ENCODE measurements at regions not wholly inside any gene's neighbourhood (a gene's known extent, or its start where the extent isn't known, plus 50 kb on each side); places are given as distances from the start of the nearest gene placed in this dataset.

- no peaks in the 10 kb centered on the region for H3K9me3 ChIP-seq
- WGBS = 95% methylated on average over 2 of the region's 2 CpGs
- no peak for TF ChIP-seq POLR2A (IDR thresholded peaks at IDR 0.05)
- H3K4me1 ChIP-seq (replicated peaks) = no peaks in the 10 kb centered on the region
- intact Hi-C loops (cut with DNase I) = no loop called here
- no peak for DNase-seq (ENCODE audit: low spot score)
- no peaks in the 10 kb centered on the region for H3K36me3 ChIP-seq
- no peak overlapping the region for H3K4me3 ChIP-seq
- H3K27me3 ChIP-seq (replicated peaks; ENCODE audit: insufficient read depth) = no peaks in the 10 kb centered on the region
- no peak overlapping the region for H3K27ac ChIP-seq
Measured at GRCh38 chr6:76217606-76218005, 145.1 kb upstream of the IMPG1 start.

GRCh38 chr6:76214546-76214945 lies 142.1 kb upstream of the IMPG1 start:
- no peak for DNase-seq (ENCODE audit: low spot score)
- TF ChIP-seq POLR2A (IDR thresholded peaks at IDR 0.05) = no peak
- TF ChIP-seq CTCF (IDR thresholded peaks at IDR 0.05) = no peak
- no peak for TF ChIP-seq POLR2AphosphoS5 (IDR thresholded peaks at IDR 0.05)
- no peaks in the 10 kb centered on the region for H3K4me1 ChIP-seq (replicated peaks)
- H3K27me3 ChIP-seq (replicated peaks; ENCODE audit: insufficient read depth) = no peaks in the 10 kb centered on the region
- H3K4me3 ChIP-seq = no peak overlapping the region
- intact Hi-C loops (cut with DNase I) = no loop called here
- no peaks in the 10 kb centered on the region for H3K36me3 ChIP-seq
- WGBS = 64% methylated on average over 4 of the region's 4 CpGs
- H3K9me3 ChIP-seq = no peaks in the 10 kb centered on the region
- H3K27ac ChIP-seq = no peak overlapping the region

- H3K27me3 ChIP-seq (replicated peaks; ENCODE audit: insufficient read depth) = no peaks in the 10 kb centered on the region
- TF ChIP-seq CTCF (IDR thresholded peaks at IDR 0.05) = no peak
- TF ChIP-seq POLR2A (IDR thresholded peaks at IDR 0.05) = no peak
- 65% methylated on average over 1 of the region's 1 CpG for WGBS
Measured at GRCh38 chr6:76174722-76175121, 102.3 kb upstream of the IMPG1 start.

GRCh38 chr6:76166874-76167273 lies 94.4 kb upstream of the IMPG1 start:
- Histone ChIP-seq H3K27me3 (replicated peaks; ENCODE audit: insufficient read depth) (no peaks in the 10 kb centered on the region), H3K9me3 (no peaks in the 10 kb centered on the region), H3K27ac (no peak overlapping the region), H3K36me3 (no peaks in the 10 kb centered on the region), H3K4me3 (no peak overlapping the region), H3K4me1 (replicated peaks) (no peaks in the 10 kb centered on the region)
- intact Hi-C loops (cut with DNase I) = no loop called here
- 91% methylated on average over 1 of the region's 1 CpG for WGBS
- DNase-seq (ENCODE audit: low spot score) = no peak
- no peak for TF ChIP-seq POLR2A (IDR thresholded peaks at IDR 0.05)
- no peak for TF ChIP-seq POLR2AphosphoS5 (IDR thresholded peaks at IDR 0.05)
- TF ChIP-seq CTCF (IDR thresholded peaks at IDR 0.05) = no peak

More at GRCh38 chr6:76174722-76175121, 102.3 kb upstream of the IMPG1 start:
- no peak for DNase-seq (ENCODE audit: low spot score)
- H3K4me3 ChIP-seq = no peak overlapping the region
- H3K27ac ChIP-seq = no peak overlapping the region
- H3K36me3 ChIP-seq = no peaks in the 10 kb centered on the region
- no peaks in the 10 kb centered on the region for H3K9me3 ChIP-seq
- H3K4me1 ChIP-seq (replicated peaks) = no peaks in the 10 kb centered on the region
- intact Hi-C loops (cut with DNase I) = no loop called here

- Histone ChIP-seq H3K4me1 (replicated peaks) (no peaks in the 10 kb centered on the region), H3K27me3 (replicated peaks; ENCODE audit: insufficient read depth) (no peaks in the 10 kb centered on the region), H3K4me3 (no peak overlapping the region), H3K36me3 (no peaks in the 10 kb centered on the region), H3K9me3 (no peaks in the 10 kb centered on the region), H3K27ac (no peak overlapping the region)
- DNase-seq (ENCODE audit: low spot score) = no peak
- intact Hi-C loops (cut with DNase I) = no loop called here
- TF ChIP-seq POLR2AphosphoS5 (IDR thresholded peaks at IDR 0.05) (no peak), POLR2A (IDR thresholded peaks at IDR 0.05) (no peak), CTCF (IDR thresholded peaks at IDR 0.05) (no peak)
- 85% methylated on average over 6 of the region's 6 CpGs for WGBS
Measured at GRCh38 chr6:76166297-76166696, 93.8 kb upstream of the IMPG1 start.
